ENCODE measurements at regions not wholly inside any gene's neighbourhood (a gene's known extent, or its start where the extent isn't known, plus 50 kb on each side); places are given as distances from the start of the nearest gene placed in this dataset.
A peak's percentile ranks its signal among the peaks of the same experiment; 100 is the strongest.
"Not testable (repeated sequence)": the region's sequence is repeated elsewhere in the genome, so short reads cannot be mapped to it uniquely, and the experiment has no call there.

DNA sequence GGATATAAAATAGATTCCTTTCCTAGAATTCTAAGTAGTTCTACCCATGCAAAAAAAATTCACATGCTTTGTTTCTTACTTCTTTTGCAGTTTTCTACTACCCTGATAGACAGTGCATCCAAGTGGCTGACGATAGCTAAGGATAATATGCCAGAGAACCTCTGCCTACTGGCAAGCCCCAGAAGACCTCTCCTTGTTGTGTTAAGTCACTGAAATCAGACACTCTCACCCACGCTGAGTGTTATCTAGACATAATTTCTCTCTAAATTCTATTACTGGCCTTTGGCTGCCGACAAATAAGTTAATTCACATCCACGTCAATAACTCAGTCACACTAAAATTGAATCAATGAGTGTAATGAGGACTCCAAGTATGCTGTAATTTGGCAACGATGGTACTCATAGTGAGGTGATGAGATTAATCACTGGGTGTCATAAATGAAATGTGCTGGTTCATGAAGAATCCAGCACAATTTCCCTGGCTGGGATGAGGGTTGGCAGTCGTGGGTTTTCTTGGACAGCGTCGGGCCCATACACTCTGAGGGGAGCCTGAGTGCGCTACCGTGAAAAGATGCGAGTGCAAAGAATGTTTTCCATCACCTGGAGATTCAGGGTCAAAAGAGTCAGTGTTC is 354.8 kb upstream of the TMEM132C start:
- no peak for DNase-seq

DNA sequence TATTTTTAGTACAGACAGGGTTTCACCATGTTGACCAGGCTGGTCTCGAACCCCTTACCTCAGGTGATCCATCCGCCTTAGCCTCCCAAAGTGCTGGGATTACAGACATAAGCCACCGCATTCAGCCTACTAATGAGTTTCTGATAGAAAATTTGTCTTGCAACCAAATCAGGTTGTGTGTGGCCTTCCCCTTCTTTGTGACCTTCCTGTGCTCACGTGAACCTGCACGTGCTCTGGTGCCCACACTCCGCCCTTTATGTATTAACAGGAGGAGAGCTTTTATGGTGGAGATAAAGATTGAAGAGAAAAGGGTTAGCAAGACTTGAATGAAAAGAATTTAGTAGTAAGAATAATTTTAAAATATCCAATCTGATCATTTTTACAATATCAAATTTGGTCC is 343.5 kb upstream of the TMEM132C start:
- no peak for DNase-seq

DNA sequence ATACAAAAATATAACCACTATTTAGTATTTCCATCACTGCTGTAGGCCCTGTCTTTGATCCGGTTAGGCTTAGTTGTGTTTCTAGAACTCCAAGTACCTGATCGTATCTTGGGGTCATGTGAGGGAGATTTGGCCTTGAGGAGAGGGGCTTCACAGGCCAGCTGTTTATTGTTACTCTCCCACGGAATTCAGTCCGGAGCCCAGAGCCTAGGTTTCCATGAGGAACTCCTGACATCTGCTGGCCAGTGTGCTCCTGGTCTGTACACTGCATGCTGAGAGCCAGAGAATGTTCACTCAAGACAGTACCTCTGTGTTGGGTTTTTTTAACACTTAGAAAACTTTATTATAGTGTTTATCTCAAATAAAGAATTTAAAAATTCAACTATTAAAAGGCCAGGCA is 341.0 kb upstream of the TMEM132C start:
- DNase-seq = peak; percentile 0

DNA sequence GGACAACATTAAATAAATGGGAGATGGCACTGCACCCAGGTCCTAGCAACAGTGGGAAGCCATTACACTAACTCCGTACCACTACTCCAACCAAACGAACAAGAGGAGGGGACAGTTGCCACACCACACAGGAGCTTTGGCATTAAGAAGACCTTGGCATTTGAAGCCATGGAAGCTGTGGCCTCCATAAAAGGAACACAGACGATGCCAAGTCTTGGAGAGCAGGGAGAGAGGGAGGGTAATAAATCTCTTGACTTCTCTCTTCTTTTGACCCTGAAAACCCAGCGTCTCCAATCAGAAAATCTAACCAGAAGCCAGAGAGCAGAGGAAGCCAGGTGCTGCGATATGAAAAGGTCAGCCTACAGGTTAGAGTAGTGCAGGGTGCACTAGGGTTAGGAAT is 338.8 kb upstream of the TMEM132C start:
- no peak for DNase-seq

DNA sequence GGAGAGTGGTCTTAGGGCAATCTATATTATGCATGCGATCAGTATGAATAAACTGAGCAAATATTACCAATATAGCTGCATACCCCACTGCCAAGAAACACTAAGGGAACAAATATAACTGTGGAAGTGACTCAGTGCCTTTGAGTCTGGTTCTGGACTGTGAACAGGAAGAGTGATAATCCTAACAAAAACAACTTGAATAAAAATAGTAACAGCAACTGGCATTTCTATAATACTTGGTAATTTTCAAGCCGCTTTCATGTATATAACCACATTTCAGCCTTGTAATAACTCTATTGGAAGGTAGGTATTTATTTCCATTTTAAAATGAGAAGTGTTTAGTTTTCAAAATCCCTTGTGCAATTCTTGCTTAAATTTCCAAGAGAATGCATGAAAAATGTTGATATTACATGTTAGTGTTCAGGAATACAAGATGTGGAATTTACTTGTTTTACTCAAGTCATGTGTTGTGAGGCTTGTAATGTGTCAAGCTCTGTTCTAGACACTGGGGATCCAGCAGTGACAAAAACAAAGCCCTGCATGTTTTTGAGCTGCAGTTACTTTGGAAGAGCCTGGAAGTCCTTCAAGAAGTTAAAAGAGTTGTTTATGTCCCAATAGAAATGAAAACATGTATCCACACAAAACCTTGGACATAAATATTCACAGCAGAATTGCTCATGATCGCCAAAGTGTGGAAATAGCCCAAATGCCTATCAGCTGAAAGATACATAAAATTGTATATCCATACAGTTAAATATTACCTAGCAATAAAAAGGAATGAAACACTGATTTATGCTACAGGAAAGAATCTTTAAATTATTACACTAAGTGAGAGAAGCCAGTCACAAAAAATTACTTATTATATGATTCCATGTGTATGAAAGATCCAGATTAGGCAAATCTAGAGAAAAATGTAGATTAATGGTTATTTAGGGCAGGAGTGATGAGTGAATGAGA is 338.1 kb upstream of the TMEM132C start:
- no peak for DNase-seq

DNA sequence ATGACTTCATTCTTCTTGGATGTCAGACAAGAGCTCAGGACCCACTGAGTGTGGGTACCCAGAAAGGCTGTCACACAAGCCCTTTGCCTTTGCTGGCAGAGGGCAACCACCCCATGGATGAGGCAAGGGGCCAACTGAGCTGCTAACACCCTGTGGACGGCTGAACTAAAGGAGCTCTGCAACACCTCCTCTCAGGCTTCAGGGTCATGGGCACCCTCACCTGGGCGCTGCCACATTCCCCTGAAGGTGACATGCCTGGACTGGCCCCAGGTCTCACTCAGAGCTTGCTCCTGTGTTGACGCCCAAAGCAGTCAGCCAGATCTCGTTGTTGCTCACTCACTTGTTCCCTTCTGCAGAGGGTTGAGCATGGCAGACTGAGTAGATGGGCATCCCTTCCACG is 336.8 kb upstream of the TMEM132C start:
- no peak for DNase-seq

DNA sequence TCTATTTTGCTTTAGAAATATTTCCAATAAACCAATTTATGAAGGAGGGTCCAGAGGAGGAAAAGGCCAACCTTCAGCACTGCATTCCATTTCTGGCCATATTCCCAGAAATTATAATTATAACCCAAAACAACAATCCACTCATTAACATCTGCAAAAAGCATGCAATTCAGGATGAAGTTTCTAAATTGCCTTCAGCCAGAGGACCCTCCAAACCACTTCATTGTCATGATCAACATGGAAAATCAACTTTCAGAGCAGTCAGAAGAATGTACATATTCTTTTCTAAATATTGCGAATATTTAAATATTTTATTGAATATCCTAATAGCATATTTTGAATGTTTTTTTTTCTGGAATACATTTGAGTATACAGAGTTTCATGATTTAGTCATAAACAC is 332.6 kb upstream of the TMEM132C start:
- DNase-seq = no peak

DNA sequence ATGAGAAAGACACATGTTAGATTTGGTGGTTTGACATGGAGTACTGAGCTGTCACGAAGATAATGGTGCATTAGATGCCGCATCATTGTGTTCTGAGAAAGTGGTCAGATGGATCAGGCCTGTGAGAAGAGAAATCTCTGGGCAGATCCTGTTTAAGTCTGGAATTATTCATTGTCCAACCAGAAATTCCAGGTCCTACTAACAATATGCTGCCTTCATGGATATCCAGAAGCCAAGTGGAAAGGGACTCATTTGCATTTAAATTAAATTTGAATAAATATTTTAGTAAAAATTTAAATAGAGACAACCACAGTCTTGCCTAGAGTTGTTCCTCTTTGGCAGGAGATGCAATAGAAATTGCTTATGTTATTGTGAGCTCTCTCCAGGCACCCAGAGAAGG is 330.5 kb upstream of the TMEM132C start:
- DNase-seq = no peak

DNA sequence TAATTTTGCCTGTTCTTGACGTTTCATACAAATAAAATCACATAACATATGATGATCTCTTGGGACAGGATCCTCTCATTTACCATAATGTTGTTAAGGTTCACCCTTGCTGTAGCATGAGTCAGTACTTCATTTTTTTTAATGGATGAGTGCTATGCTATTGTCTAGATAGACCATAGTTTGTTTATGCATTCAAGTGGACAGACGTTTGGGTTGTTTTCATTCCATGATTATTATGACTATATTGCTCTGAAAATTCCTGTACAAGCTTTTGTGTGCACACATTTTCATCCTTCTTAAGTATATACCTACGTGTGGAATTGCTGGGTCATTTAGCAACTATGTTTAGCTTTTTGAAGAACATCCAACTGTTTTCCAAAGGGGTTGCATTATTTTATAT is 325.6 kb upstream of the TMEM132C start:
- no peak for DNase-seq

DNA sequence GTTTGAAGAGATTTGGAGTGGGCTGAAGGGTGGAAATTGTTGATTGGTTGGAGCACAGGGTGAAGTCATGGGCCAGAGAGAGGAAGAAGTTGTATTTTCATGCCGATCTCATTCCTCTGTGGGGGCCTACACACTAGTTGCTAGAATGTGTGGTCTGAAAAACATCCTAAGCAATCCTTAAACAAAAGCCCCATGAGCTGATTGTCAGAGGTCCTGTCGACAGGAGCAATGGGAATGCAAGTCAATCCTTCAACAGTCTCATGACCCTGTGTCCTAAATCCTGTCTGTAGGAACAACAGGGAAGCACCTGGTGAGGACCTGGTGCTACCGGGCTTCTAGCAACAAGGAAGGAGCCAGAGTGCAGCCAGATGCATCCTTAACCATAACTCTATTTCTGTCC is 324.0 kb upstream of the TMEM132C start:
- no peak for DNase-seq

DNA sequence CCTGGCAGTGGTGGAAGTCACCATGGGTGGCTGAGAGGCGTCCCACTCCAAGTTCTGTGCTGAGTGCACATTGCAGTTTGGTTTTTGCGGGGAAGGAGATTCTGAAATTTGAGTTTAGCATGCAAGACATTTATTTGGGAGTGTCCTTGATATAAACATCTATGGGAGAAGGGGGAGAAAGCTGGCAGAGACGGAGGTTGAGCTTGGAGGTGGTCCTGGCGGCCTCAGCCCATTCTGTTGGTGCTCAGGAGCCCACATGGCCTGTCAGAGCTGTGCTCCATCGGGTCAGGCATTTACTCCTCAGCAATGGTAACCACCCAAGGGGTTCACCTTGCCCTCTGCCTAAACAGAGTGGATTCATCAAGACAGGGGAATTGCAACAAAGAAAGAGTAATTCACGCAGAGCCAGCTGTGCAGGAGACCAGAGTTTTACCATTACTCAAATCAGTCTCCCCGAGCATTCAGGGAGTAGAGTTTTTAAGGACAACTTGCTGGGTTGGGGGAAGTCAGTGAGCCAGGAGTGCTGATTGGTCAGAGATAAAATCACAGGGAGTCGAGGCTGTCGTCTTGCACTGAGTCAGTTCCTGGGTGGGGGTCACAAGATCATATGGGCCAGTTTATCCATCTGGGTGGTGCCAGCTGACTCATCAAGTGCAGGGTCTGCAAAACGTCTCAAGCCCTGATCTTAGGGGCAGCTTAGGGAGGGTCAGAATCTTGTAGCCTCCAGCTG is 323.3 kb upstream of the TMEM132C start:
- DNase-seq = no peak

DNA sequence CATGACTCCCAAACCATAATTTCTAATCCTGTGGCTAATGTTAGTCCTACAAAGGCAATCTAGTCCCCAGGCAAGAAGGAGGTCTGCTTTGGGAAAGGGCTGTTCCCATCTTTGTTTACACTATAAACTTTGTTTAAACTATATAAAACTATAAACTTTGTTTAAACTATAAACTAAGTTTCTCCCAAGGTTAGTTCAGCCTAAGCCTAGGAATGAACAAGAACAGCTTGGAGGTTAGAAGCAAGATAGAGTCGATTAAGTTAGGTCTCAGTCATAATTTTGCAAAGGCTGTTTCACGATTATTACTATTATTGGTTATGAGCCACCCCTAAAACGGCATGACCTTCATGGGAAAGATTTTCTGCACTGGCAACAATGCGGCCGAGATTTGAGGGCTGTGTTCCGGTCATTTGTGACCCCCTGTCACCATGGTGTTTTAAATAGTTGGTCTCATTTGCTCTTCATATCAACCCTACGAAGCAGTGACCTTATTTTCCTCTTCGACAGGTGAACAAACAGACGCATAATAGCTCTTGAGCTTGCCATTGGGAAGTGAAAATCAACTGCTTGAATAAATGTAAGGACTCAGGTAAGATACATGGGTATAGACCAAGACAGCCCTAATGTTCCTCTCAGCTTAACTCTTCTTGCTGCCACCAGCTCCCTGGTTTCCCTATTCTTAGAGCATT is 322.6 kb upstream of the TMEM132C start:
- DNase-seq = no peak

DNA sequence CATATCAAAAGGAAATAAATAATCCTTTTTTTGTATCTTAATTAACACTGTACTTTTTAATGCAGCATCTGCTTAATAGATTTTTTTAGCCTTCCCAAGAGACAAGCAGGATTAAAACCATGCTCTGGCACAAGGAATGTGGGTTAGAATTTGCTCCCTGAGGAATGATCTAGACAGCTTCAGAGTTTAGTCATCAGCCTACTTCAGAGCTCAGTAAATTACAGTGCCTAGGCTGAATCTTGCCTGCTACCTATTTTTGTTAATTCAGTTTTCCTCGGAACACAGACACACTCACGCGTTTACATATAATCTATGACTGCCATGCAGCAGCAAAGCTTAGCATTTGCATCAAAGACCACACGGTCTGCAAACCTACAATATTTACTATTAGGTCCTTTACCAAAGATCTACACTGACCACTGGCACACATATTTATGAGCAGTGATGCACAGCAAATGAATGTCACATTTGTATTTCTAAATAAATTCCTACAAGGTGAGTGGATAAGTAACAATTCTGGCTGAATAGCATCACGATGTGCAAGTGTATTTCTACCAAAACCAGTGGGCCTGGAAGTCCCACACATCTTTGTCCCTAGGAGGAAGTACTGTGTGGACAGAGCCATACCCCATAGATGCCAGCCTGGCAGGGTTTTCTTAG is 309.8 kb upstream of the TMEM132C start:
- no peak for DNase-seq

DNA sequence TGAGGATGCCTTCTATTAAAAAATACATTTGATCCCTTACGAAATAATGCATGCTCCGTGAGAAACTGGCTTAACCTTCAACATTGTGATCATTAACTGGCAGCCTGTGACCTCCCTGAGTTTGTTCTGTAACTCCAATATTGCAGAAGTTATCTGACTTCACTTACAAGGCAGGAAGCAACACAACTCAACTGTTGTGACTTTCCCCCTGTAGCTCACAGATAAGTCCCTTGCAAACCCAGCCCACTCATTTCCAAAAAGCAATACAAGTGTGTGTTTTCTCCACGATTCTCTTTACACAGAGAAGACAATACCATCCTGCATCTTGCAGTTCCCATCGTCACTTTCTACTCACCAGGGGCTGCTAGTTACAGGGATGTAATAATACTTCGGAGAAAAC is 304.7 kb upstream of the TMEM132C start:
- no peak for DNase-seq

DNA sequence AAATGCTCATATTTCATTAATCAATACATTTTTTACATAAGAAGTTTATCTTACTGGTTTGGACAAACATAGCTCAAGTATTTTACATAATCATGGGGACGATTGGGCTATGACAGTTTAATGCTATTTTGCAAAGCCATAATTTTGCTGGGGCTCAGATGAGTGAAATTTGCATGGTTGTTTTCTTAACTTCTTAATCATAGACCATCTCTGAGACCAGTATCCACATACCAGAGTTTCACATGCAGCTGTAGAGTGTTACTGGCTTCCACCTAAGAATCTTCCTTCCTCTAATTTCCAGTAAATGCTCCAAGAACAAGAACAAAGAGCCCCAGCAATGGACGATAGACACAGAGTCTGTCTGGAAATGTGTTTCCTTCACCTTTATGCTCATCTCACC is 303.0 kb upstream of the TMEM132C start:
- DNase-seq = no peak

DNA sequence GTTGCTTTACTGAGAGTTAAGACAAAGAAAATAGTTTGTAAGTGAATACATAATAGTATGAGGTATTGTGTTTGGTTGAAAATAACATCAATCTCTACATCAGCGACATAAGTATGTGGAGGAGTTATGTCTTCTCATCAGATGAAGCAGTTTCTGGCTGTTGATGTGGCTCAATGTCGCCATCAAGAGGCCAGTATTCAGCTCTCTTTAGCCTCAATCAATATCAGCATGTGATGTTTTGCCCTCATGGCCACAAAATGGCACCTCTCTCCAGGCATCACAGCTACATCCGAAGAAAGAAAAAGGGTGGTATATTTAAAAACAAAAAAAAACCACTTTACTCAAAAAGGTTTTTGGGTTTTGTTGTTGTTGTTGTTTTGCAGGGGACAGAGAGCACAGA is 302.3 kb upstream of the TMEM132C start:
- DNase-seq = no peak

DNA sequence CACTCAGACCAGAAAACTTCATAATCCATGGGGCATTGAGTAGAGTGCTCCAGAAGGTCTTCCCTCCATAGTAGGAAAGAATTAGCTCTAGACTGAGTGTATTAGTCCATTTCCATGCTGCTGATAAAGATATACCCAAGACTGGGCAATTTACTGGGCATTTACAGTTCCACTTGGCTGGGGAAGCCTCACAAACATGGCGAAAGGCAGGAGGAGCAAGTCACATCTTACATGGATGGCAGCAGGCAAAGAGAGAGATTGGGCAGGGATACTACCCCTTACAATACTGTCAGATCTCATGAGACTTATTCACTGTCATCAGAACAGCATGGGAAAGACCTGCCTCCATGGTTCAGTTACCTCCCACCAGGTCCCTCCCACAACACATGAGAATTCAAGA is 300.6 kb upstream of the TMEM132C start:
- DNase-seq = no peak

DNA sequence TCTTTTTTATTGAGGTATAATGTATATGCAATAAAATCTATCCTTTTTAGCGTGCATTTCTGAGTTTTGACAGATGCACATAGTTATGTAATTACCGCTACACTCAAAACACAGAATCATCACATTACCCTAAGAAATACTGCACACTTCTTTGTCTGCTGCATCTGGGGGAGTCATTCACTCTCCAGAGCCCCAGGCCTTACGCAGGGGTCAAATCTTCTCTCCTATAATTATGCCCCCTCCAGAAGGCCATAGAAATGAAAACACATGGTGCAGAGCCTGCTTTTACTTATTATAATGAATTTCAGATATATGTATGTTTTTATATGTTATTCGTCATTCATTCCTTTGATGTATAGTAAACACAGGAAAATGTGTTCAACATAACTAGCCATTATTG is 296.5 kb upstream of the TMEM132C start:
- no peak for DNase-seq

DNA sequence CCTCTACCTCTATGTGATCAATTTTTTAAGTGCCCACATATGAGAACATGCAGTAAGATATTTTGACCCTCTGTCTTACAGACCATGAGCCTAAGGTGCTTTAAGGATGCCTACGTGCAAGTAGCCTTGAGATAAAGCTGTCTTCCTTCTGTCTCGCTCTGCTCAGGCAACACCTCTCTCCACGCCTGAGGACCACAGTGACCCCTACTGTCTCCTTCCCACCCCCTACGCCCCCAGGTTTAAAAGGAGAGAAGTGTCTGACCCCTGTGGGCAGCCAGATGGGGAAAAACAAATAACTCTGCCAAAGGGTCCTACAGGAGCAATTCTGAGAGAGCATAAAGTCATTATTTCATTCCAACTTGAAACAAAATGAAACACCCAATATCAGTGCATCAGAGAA is 286.4 kb upstream of the TMEM132C start:
- no peak for DNase-seq

DNA sequence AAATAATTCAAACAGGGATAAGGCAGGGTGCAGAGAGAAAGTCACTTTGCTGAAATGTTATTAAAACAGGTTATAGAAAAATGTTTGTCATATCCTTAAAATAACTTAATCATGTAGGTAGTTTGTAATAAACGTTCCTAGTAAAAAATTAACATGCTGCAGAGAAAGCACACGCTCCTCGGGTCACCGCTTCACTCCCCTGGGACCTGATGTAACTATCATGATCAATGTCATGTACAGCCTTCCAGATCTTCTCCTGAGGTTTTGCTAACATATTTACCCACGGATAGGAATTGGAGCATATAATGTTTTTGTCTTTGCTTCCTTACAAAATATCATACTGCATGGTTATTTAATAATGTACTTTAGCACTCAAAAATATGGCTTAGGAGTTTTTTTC is 285.1 kb upstream of the TMEM132C start:
- DNase-seq = no peak

DNA sequence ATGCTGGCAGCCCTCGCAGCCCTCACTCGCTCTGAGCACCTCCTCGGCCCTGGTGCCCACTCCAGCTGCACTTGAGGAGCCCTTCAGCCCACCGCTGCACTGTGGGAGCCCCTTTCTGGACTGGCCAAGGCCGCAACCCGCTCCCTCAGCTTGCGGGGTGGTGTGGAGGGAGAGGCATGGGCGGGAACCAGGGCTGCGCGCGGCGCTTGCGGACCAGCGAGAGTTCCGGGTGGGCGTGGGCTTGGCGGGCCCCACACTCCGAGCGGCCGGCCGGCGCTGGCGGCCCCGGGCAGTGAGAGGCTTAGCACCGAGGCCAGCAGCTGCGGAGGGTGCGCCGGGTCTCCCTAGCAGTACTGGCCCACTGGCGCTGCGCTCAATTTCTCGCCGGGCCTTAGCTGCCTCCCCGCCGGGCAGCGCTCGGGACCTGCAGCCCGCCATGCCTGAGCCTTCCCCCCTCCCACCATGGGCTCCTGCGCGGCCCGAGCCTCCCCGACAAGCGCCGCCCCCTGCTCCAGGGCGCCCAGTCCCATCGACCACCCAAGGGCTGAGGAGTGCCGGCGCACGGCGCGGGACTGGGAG is 283.7 kb upstream of the TMEM132C start:
- not testable (repeated sequence) for DNase-seq

DNA sequence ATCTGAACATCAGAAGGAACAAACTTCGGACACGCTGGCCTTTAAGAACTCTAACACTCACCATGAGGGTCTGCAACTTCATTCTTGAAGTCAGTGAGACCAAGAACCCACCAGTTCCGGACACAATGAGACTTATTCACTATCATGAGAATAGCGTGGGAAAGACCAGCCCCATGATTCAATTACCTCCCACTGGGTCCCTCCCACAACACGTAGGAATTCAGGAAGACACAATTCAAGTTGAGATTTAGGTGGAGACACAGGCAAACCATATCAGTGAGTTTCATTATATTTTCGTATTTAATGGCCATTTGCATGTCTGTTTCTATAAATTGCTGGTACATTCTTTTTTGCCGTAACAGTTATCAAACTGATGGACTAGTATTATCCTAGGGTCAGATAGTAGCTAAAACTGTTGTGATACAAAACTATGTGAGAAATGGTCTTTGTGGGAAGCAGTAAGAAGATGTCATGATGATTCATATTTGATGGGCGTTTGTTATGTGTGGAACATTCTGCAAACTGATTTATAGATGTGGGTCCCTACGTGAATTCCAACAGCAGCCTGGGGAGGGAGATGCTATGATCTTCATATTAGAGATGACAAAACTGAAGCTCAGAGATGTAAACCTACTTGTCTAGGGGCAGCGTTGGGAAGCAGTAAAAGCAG is 282.4 kb upstream of the TMEM132C start:
- no peak for DNase-seq
